GM21515 (cell line): ENCODE measurements at regions not wholly inside any gene's neighbourhood (a gene's known extent, or its start where the extent isn't known, plus 50 kb on each side); places are given as distances from the start of the nearest gene placed in this dataset.
"Not testable (repeated sequence)": the region's sequence is repeated elsewhere in the genome, so short reads cannot be mapped to it uniquely, and the experiment has no call there.

Experiments used
- ATAC-seq: cut with Tn5 transposase; IDR thresholded peaks from one replicate; pipeline ENCODE4 v1.9.1; 2021; ENCODE audit not compliant: unreplicated experiment

DNA sequence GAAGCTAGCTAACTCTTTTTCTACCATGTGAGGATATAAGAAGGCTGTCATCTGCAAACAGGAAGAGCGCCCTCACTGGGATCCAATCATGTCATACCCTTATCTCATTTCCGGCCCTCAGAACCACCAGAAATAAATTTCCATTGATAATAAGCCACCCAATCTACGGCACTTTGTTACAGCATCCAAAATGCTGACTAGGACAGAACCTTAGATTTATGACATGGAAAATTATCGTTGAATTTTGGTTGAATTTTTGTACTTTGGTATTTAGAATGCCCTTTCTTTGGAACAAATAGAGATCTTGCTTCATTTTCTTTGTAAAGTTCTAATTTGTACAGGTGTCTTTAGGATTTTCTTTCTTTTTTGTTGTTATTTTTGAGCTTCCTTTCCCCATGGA is 53.3 kb upstream of the CYLC2 start:
- no peak for ATAC-seq

DNA sequence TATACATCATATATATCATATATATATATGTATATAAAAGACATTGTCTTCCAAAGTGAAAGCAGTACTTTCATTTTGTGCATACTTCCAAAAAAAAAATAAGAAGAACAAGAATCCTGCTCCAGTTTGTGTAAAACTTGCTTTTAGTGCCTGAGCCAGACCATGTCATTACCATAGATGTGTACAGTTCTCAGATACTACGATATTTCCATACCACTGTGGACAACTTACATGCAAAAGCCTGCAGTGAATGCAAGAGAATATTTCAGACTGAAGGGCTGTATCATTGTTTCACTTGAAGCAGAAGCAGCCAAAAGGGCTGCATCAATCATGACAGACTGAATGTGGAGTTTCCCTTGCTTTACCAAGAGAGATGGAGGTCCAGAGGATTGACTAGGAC is 72.6 kb upstream of the CYLC2 start:
- ATAC-seq: no peak

DNA sequence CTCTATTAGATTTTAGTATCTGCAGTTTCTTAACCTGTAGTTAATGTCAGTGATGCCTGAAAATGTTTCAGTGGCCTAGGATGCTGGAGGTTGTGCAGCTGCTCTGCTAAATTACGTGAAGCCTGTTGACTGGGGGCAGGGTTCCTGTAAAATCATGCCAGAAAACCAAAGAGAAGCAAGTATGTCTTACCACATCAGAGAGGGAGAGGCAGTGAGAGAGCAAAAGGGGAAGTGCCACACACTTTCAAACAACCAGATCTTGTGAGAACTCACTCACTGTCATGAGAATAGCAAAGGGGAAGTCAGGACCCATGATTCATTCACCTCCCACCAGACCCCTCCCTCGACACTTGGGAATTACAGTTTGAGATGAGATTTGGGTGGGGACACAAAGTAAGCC is 83.9 kb upstream of the CYLC2 start:
- no peak for ATAC-seq

- ATAC-seq: not testable (repeated sequence)
Observed at GRCh38 chr9:102905795-102906194, 89.3 kb upstream of the CYLC2 start.

GRCh38 chr9:102892025-102892424 is 103.1 kb upstream of the CYLC2 start:
- ATAC-seq: no peak

GRCh38 chr9:102888747-102889146 is 106.4 kb upstream of the CYLC2 start:
- ATAC-seq: not testable (repeated sequence)

GRCh38 chr9:102875687-102876086 is 119.4 kb upstream of the CYLC2 start:
- no peak for ATAC-seq

GRCh38 chr9:102867488-102867887 is 127.6 kb upstream of the CYLC2 start:
- ATAC-seq: no peak

DNA sequence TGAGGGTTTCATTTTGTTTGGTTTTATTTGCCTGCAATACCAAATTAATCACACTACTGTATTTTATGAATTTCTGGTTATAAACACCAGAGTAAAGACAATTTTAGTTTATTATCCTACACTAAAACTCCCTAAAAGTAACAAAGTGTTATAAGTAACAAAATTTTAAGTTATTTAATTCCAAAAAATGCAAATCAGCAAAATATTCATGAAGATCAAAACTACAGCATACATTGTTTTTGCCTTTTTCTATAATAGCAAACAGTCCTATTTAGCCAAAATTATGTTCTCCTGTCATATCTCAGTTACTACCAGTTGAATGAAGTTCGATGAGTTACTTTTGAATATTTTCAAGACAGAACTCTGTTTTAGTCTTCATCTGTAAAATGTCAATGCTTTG is 132.7 kb upstream of the CYLC2 start:
- ATAC-seq: no peak

- ATAC-seq: no peak
Observed at GRCh38 chr9:102855641-102856040, 139.5 kb upstream of the CYLC2 start.

DNA sequence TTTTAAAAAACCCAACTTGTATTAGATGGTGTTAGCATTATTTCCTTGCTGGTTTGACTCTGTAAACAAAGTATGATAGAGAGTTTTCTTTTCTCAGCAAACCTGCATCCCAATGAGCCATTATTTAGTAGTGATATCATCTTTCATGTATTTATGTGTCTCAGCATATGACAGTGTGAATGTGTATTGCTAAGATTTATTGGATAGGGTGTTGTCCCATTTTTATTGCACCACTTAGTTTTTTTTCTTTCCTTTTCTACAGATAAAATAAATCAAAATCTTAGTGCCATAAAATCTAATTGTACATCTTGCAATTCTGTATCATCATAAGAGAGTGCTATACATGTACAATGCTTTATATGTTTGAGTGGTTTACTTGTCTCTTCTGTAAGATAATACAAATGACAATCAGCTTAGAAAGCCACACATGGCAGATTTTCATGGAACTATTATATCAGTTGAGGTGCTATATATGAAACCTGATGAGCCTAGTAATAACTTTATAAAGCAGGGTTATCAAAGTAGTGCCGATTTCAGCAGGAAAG is 149.2 kb upstream of the CYLC2 start:
- no peak for ATAC-seq

GRCh38 chr9:102844716-102845115 is 150.4 kb upstream of the CYLC2 start:
- no peak for ATAC-seq

DNA sequence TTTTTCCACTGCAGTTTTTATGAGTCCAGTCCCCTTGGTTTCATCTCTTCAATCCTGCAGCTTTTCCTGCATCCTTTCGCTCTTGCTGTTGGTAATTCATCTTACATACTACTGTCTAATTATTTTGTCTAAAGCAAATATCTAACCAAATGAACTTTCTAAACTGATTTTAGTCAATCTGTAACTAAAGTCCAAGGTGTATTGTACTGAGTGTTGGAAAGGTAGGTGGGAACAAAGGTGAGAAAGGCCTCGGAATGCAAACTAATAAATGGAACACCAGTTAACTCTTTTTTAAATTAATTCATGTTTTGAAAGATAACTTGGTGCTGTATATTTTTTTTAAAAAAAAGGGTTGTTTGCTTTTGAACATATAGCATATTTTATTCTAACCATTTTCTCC is 152.7 kb upstream of the CYLC2 start:
- ATAC-seq: no peak

GRCh38 chr9:102841376-102841775 is 153.8 kb upstream of the CYLC2 start:
- no peak for ATAC-seq

GRCh38 chr9:102840335-102840734 is 154.8 kb upstream of the CYLC2 start:
- ATAC-seq: no peak

DNA sequence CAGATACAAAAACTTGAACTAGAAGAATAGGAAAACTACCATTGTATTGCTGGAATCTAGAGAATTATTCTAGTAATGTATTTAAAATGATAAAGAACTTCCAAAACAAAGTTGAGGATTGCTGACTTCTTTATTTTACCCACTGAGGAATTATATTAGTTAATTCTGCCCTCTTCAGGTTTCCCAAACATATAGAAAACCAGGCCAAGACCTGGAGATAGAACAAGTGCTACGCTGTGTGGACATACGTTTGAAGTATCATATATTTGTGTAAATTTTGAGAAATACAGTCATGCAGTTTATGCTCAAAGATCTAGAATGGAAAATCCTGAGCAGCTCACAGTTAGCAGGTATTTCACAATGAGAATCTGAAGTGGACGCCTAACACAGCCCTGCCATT is 162.3 kb upstream of the CYLC2 start:
- ATAC-seq: no peak

DNA sequence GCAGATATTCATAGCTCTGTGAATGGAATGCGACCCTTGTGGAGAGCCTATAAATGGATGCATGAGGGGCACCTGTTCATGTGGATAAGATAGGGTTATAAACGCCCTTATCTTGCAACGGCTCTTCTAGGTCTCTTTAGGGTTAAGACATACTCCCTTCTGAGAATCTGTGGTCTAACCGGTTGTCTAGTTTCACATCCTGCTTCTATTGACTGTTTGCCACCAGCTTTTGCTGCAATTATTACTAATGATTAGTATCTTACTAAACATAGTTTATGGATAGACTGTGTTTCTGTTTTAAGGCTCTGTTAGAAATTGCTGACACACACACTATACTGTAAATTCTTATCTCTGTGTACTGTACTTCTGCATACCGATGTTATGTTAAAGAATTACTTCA is 198.9 kb upstream of the CYLC2 start:
- no peak for ATAC-seq

DNA sequence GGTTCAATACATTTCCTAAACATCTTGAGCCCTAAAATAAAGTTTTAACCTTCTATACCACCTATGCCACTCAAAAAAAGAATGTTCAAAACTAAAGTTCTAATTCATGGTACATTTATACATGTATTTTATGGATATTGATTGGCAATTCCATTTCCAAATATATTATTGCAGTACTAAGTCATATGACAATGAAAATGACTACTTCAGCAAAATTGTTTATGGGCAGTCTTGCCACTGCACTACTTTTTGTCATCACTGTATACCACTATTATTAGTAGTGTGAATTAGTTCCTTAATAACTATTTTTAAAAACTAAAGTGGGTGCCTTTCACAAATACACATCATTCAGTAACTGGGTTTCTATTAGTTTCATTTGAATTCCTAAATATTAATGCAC is 199.6 kb upstream of the CYLC2 start:
- ATAC-seq: no peak

DNA sequence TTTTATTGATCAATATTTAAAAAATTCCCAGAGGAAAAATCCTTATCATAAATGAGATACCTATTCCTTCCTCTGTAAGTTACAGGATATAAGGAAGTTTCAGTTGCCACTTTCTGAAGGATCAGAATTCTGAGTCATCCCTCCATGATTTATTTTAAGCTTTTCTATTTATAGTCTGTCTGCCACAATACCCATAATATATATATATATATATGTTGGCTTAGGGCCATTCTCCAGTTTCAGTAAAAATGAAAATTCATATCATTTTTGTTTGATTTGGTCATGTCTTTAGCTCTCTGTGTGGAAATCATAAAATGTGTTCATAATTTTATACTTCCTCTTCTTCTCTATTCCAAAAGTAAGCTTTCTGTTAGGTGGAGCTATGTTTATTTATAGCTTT is 215.8 kb upstream of the CYLC2 start:
- no peak for ATAC-seq

- ATAC-seq: no peak
Observed at GRCh38 chr9:102778746-102779145, 216.4 kb upstream of the CYLC2 start.

- ATAC-seq: no peak
Observed at GRCh38 chr9:102770704-102771103, 224.4 kb upstream of the CYLC2 start.

GRCh38 chr9:102769307-102769706 is 225.8 kb upstream of the CYLC2 start:
- no peak for ATAC-seq

- ATAC-seq: no peak
Observed at GRCh38 chr9:102768002-102768401, 227.1 kb upstream of the CYLC2 start.

GRCh38 chr9:102767076-102767475 is 228.1 kb upstream of the CYLC2 start:
- no peak for ATAC-seq
